Psoas muscle (tissue), 7 donors: ENCODE measurements at regions not wholly inside any gene's neighbourhood (a gene's known extent, or its start where the extent isn't known, plus 50 kb on each side); places are given as distances from the start of the nearest gene placed in this dataset.

Source experiments
- ATAC-seq, 4 donors: fragments of 200-7000 bp; cut with Tn5 transposase; one replicate each; pipeline ENCODE4 v1.9.1; 2020; ENCODE audit warnings: moderate library complexity in 3 of 4, mild to moderate bottlenecking in 2 of 4
- DNase-seq, 2 donors: peaks; one replicate each; pipeline ENCODE4 v3.0.0-alpha.2; 2020
- H3K27ac ChIP-seq: fragments of 200-600 bp; one replicate; pipeline ENCODE4 v1.8.0; 2022
- H3K27me3 ChIP-seq, 3 donors: fragments of 200-600 bp in 1 of 3; one replicate each; pipeline versions ENCODE4 v1.6.1 to v1.8.0; 2013 to 2022; ENCODE audit warnings: low read length in 2 of 3, mild to moderate bottlenecking in 2 of 3, moderate library complexity in 1 of 3; ENCODE audit not compliant: insufficient read depth in 3 of 3
- H3K36me3 ChIP-seq, 2 donors: fragments of 200-600 bp in 1 of 2; one replicate each; pipeline versions ENCODE4 v1.6.1 to v1.8.0; 2013 to 2022; ENCODE audit warnings: low read depth in 1 of 2, mild to moderate bottlenecking in 1 of 2, moderate library complexity in 1 of 2; ENCODE audit not compliant: insufficient read depth in 1 of 2
- H3K4me1 ChIP-seq: fragments of 200-600 bp; one replicate; pipeline ENCODE4 v1.8.0; 2022
- H3K4me3 ChIP-seq: fragments of 200-600 bp; one replicate; pipeline ENCODE4 v1.8.0; 2022; ENCODE audit warnings: mild to moderate bottlenecking
- H3K9me3 ChIP-seq: fragments of 200-600 bp; one replicate; pipeline ENCODE4 v1.8.0; 2022
- CTCF ChIP-seq: fragments of 200-600 bp; IDR thresholded peaks from one replicate; pipeline ENCODE4 v1.8.0; 2022; ENCODE audit warnings: antibody characterized with exemption
- WGBS, 3 donors: extraction: QIAGEN DNeasy Blood & Tissue Kit; methylation state at CpG; one replicate each; pipeline versions ENCODE4 v1.1.6 to v1.1.7; 2013; 5-methylcytosine and 5-hydroxymethylcytosine counted together
- intact Hi-C, 2 donors: fragments of 100-400 bp; cut with DNase I; formaldehyde crosslinking; loops; one replicate each; pipeline versions ENCODE4 v1.11.0 to v1.14.2; 2022
- donor health status: healthy with polysubstance abuse.
- donor health status: DM: no; HTN: no; CAD: no; lungs with moderate emphysema.
- donor health status: Bipolar disorder and iron deficiency.
- donor health status: healthy.
- donor health status: DM: yes; HTN: yes; CAD: no.
- donor health status: DM: no; HTN: no; CAD: no.
- donor health status: DM: yes; HTN: yes; CAD: no.

- intact Hi-C loops: no loop called here
- DNase-seq: no peak
- no peak for TF ChIP-seq CTCF
- WGBS, 3 donors: 72 to 81% (median 76%) methylated on average over 10 of the region's 10 CpGs
- H3K4me3 ChIP-seq: no peak overlapping the region
- no peak for ATAC-seq
- H3K4me1 ChIP-seq: no peaks in the 10 kb centered on the region
- H3K27ac ChIP-seq: no peak overlapping the region
- no peaks in the 10 kb centered on the region for H3K36me3 ChIP-seq
- no peaks in the 10 kb centered on the region for H3K27me3 ChIP-seq
- H3K9me3 ChIP-seq: no peaks in the 10 kb centered on the region
Observed at GRCh38 chr15:27674826-27675225, 424.3 kb downstream of the OCA2 start.

- intact Hi-C loops: no loop called here
- H3K4me3 ChIP-seq: no peak overlapping the region
- 90 to 94% (median 93%) methylated on average over 15 of the region's 15 CpGs for WGBS, 3 donors
- H3K27ac ChIP-seq: no peak overlapping the region
- no peaks in the 10 kb centered on the region for H3K9me3 ChIP-seq
- DNase-seq: no peak
- no peaks in the 10 kb centered on the region for H3K27me3 ChIP-seq
- no peaks in the 10 kb centered on the region for H3K36me3 ChIP-seq
- no peak for TF ChIP-seq CTCF
- ATAC-seq: no peak
- no peaks in the 10 kb centered on the region for H3K4me1 ChIP-seq
Observed at GRCh38 chr15:27673766-27674445, 425.2 kb downstream of the OCA2 start.

GRCh38 chr15:27672537-27672936 is 426.6 kb downstream of the OCA2 start:
- Histone ChIP-seq H3K27ac (no peak overlapping the region), H3K36me3 (no peaks in the 10 kb centered on the region), H3K4me1 (no peaks in the 10 kb centered on the region), H3K4me3 (no peak overlapping the region), H3K9me3 (no peaks in the 10 kb centered on the region), H3K27me3 (no peaks in the 10 kb centered on the region)
- intact Hi-C loops: no loop called here
- ATAC-seq: no peak
- no peak for TF ChIP-seq CTCF
- no peak for DNase-seq
- 80 to 91% (median 87%) methylated on average over 8 of the region's 8 CpGs for WGBS, 3 donors

DNA sequence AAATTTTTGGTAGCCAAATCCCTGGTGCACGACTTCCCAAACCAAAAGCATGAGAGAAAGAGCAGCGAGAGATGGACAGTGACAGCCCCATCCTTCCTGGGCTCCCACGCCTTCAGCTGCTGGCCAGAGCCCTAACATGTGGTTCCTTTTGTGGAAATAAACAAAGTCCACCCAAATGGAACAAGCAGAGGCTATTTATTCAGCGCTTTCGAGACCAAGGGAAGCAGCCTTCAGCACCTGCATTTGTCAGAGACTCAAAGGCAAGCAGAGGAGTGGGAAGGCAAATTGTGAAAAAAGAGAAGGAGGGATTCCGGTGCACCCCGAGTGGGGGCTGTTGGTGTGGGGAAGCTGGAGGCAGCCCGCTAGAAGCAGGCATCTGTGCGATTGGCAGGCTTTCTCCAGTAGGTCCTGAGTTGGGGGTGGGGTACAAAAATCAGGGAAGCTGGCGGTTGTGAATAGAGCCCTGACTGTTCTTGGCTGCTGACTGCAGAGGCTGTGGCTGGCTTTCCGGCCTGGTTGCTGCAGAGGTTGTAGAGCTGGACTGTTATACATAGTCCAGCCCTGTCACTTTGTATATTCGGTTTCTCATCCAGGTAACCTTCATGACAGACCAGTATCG is 427.2 kb downstream of the OCA2 start:
- H3K4me3 ChIP-seq: no peak overlapping the region
- no peaks in the 10 kb centered on the region for H3K36me3 ChIP-seq
- intact Hi-C loops: no loop called here
- DNase-seq: no peak
- no peaks in the 10 kb centered on the region for H3K27me3 ChIP-seq
- no peak overlapping the region for H3K27ac ChIP-seq
- H3K9me3 ChIP-seq: no peaks in the 10 kb centered on the region
- WGBS, 3 donors: 27 to 40% (median 30%) methylated on average over 13 of the region's 13 CpGs
- no peaks in the 10 kb centered on the region for H3K4me1 ChIP-seq
- ATAC-seq: no peak
- no peak for TF ChIP-seq CTCF
